T-helper 1 cell treated with Interleukin-12 subunit alpha and Interleukin-12 subunit beta and Interleukin-4 antibody, amounts not matched to agents 30 ng/mL and 1 ng/mL, for 36 hours (primary cell): ENCODE measurements at regions not wholly inside any gene's neighbourhood (a gene's known extent, or its start where the extent isn't known, plus 50 kb on each side); places are given as distances from the start of the nearest gene placed in this dataset.

ENCODE experiments used
- intact Hi-C: fragments of 100-400 bp; cut with micrococcal nuclease; formaldehyde crosslinking; loops from one replicate; pipeline ENCODE4 v1.15.1; 2024

DNA sequence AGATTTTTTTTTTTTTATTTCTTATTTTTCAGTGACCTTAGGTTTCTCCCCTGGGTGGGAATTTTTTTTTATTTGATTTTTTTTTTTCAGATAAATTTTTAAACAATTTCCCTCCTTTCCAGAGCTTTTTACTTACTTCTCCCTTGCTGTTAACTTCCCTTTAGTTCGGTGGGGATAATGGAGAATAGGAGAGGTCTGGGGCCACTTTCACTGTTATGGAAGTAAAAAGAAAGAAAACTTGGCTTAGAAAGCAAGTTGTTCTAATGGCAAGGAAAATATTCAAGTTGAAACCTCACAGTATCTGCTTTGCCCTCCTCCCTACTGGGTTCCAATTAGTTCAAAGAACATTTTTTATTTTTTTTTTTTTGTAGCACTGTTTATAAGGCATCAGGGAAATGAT is 537.1 kb upstream of the NXPH2 start:
- intact Hi-C loops: no loop called here

DNA sequence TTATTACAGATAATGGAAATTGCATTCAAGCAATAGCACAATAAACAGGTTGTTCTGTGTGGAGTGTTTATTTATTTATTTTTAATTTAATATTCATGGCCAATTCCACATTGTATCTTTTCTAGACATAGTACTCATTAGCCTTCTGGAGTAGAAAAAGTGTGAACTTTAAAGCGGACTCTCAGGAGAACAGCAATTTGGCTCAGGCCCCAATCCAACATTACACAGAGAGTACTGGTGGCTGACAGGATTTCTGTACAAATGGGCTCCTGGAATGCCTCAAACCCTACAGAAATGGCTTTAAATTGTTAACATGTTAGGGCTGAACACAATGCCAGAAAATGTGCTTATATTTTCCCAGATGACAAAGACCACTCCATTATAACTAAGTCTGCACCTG is 533.9 kb upstream of the NXPH2 start:
- intact Hi-C loops: no loop called here

DNA sequence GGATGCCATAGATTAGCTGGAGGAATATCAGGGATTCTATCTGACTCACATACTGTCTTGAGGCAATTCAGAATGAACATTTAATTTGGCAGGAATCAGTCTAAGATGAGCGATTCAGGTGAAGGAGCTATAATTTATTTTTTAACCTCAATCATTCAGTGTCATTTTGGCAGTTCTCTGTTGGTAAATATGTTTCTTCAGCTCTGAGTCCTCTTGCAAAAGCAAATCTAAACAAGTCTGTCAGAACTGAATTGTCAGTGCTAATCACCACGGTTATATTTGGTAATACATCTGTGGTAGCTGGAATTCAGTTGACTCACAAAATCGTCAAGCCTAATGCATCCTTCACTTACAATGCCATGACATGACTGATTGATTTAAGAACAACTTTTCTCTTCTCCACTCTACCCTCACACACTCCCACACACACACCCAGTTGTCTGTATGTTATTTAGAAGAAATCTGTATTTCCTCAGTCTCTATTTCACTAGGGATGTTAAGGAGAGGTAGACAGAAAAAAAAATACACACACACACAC is 516.6 kb upstream of the NXPH2 start:
- intact Hi-C loops: no loop called here

DNA sequence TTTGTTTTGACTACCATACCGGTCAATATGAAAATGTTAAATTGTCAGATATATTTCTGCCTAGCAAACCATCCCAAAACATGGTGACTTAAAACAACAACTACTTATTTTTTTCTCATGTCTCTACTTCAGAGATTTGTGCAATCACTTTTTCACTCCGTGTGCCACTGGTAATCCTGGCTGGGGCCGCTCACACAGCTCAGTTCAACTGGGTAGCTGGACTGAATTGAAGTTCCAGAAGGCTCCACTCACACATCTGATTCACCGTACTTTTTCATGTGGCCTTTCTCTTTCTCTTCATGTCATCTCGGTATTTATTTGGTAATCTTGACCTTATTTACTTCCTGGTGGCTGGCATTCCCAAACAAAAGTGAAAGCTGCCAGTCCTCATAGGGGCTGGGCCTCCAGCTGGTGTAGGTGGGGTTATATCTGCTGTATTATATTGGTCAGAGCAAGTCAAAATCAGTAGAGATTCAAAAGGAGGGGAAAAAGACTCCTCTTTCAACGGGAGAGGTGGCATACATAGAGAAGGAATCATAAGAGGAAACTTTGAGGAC is 513.9 kb upstream of the NXPH2 start:
- intact Hi-C loops: no loop called here

DNA sequence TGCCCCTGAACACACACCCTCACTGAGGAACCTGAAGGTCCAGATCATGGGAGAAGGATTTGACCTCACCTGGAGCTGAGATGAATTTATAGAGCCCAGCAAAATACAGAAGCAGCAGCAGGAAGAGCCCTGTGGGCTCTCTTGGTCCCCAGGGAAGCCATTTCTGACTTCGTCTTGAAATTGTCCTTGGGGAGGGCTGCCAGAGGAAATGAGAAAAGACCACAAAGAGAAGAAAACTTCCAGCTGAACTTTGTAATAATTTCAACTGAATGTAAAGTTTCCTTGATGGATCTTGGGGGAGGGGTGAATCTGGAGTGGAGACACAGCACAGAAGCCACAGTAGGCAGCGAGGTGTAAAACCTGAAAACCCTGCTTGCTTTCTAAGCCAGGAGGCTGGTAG is 500.9 kb upstream of the NXPH2 start:
- intact Hi-C loops: no loop called here

DNA sequence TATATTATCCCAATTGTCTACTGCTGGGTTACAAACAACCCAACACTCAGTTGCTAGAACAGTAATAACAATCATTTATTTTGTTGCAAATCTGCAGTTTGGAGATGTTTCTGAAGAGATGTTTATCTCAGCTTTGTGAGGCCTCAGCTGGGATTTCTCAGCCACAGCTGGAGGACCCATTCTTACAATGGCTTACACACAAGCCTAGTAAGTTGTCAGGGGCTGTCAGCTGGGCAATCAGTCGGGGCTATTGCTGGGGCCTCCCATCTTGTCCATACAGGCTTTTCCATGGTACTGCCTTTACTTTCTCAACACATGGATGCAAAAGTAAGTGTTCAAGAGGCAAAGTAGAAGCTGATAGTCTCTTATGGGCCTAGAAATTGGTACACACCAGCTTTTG is 491.7 kb upstream of the NXPH2 start:
- intact Hi-C loops: no loop called here

DNA sequence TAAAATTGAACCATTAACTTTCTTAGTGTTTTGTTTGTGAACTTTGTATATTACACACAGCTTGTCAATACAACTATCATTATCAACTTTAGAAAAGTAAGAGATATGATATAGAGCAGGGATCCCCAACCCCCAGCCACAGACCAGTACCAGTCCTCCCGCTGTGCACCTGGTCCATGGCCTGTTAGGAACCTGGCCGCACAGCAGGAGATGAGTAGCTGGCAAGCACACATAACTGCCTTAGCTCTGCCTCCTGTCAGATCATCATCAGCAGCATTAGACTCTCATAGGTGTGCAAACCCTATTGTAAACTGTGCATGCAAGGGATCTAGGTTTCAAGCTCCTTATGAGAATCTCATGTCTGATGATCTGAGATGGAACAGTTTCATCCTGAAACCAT is 491.0 kb upstream of the NXPH2 start:
- intact Hi-C loops: no loop called here

DNA sequence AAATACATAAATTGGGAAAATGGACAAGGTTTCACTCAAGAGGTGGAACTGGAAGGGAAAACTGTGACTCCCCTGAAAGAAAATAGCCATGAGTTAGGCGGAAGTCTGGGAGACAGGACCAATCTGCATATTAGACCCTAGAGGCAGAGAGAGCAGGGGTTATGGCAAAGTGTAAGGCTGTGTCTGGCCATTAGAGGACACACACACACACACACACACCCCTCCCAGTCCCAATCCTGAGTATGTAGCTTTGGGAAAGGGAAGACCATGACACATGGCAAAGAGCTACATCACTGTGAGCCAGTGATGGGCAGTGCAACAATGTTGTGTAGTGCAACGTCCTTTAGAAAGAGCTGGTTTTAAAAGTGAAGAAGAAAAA is 479.9 kb upstream of the NXPH2 start:
- intact Hi-C loops: no loop called here

DNA sequence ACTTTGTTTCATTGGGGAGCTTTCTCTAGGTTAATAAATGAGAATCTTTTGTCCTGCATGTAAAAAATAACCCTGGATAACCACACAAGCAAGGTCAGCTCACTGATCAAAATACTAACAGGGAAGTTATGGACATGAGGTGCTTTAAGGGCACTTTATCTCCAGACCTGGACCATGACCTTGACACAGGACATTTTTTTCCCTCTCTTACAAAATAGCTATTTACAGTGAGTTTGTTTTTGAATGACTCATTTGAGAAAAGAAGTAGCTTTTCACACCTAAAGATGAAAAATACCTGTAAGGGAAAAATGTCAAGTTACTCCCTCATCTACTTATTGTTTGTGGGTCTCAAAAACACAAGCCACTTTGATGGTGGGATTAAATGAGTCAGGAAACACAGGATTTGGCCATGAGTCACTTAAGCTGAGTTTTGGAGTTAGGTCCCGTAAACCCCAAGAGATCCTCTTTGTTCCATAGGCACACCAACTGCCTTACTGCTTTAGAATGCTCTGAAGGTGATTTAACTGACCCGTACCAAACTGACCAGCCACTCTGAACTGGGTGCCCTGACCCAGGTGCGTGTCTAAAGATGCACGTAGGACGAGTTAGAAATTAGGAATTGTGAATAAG is 479.3 kb upstream of the NXPH2 start:
- intact Hi-C loops: no loop called here

DNA sequence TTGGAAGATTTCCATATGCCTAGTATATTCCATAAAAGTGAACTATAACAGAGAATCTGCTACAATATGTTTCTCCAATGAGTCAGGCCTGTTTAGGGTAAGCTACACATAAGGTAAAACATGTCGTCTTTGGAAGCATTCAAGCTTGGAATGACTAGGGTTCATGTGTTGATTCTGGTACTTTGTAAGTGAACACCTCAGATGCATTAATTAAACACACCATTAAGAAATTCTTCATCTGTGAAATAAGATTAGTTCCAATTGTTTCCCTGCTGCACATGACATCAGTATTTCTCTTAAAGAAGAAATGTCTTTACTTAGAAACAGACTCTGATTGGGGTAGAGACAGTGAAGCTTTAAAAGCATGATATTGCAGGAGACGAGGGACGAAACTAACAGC is 461.1 kb upstream of the NXPH2 start:
- intact Hi-C loops: no loop called here

DNA sequence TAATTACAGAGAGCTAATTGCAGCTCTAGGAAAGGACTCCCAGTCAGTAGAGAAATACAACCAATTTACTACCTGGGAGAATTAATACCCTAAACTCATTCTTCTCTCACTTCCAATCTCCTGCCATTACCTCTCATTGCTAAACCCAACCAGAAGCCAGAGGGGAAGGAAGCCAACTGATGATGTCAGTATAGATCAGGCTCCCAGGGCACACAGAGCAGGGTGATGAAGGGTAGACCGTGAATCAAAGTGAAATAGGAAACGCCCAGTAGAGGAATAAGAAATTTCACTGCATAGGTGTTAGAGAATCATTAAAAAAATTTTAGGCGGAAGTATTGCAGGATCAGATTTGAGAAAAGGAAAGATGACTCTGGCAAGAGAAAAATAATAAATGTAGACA is 456.8 kb upstream of the NXPH2 start:
- intact Hi-C loops: no loop called here

DNA sequence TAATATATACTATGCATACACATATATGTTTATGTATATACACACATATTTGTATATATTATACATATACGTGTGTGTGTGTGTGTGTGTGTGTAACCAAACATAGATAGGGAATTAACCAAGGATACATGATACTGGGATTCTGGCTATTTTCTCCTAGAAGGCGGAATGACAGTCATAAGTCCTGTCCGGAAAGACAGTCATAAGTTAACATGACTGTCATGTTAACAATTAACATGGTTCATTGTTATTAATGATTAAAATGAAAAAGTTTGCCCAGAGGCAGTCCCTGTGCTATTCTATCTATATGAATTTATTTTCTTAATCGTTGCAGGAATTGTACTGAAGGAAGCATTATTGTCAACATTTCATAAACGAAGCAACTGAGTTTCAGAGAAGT is 450.7 kb upstream of the NXPH2 start:
- intact Hi-C loops: no loop called here

DNA sequence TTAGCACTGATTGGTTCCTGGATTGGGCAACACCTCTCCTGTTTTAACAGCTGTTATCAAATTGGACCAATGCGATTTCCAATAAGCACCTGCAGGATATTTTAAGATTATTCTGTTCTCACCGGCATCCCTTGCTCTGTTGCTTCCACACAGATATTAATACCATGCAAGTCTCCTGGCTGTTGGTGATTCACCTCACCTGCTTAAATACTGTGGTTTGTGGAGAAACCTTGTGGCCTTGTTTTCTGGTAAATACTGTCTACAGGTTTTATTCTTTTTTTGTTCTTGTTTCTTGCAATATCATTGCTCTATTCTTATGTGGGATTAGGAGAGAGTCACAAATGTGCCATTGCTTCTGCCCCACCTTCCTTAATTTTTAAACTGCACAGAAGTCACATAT is 448.1 kb upstream of the NXPH2 start:
- intact Hi-C loops: no loop called here

DNA sequence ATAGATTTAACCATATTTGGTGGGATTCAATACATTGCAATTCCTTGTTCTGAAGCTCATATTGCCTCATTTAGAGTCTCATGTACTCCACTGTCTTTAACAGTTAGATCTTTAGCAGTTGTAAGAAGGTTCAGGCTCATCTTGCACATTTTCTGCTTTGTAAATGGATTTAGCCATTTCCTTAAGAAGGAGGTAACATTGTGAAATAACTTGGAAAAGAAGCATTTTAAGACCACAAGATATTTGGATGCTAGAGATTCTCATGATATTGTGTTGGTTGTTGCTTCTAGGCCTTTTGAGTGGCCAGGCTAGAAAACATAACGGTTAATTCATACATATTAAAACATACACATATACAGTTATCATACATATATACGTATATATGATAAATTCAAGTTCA is 445.8 kb upstream of the NXPH2 start:
- intact Hi-C loops: no loop called here

DNA sequence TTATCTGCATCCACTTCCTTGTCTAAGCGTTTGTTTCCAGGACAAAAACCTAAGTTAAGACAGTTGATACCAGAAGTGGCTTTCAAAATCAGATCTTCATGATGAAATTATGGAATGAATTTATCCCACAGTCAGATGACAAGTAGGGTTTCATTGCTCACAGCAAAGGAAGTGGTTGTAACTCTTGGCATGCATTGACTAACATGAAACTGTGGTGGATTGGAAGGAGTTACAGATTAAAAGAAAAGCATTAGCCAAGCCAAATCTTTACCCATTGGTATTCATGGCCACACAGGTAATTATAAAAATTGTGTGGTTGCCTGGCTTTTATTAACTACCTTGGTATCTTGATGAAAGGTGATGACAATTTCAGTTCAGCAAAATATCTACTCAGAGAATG is 438.0 kb upstream of the NXPH2 start:
- intact Hi-C loops: no loop called here

DNA sequence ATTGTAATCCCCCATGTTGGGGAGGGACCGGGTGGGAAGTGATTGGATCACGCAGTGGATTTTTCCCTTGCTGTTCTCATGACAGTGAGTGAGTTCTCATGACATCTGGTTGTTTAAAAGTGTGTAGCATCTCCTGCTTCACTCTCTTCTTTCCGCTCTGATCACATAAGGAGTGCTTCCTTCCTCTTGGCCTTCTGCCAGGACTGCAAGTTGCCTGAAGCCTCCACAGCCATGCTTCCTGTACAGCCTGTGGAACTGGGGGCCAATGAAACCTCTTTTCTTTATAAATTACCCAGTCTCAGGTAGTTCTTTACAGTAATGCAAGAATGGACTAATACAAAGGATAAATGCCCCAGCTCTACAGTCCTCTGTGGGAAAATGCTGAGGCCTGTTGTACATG is 437.5 kb upstream of the NXPH2 start:
- intact Hi-C loops: no loop called here

DNA sequence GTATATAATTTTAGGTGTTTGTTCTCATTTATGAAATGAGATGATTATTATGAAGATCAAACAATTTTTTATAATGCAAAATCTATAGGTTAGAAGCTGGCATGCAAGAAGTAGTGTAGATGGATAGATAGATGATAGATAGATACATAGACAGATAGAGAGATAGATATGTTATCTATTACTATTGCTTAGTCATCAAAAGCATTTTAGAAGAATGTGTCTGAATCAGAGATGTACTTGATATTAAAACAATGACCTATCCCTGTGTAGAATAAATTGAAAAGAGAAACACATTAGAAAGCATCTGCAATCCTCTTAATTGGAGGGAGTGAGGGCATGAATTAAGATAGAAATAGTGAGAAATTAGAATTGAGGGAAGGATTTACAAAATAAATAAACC is 436.2 kb upstream of the NXPH2 start:
- intact Hi-C loops: no loop called here

DNA sequence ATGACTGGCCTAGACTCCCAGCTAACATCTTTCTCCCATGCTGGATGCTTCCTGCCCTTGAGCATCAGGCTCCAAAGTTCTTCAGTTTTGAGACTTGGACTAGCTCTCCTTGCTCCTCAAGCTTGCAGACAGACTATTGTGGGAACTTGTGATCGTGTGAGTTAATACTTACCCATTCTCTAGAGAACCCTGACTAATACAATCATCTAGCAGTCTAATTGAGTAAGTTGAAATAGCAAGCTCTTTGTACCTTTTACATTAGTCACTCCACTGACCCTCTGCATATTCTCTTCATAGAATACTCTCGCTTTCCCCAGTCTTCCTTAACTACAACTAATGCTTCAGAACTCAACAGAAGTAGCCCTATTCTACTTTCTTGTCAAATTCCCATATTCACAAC is 434.6 kb upstream of the NXPH2 start:
- intact Hi-C loops: no loop called here

DNA sequence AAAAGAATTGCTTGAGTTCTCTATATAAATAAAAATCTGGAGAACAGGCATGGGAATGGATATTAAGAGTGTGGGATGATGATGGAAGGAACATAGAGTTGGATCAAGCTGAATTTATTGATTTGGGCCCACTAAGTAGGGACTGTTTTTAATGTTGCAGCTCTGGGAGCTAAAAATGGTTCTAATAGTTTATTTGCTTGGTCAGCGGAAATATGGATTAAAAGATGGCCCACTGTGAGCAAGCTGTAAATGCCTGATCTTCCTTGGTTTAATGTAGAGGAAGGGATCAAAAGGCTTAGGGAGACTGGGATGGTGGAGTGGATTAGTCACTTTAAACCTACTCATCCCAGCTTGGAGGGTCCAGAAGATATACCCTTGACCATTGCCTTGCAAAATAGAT is 429.4 kb upstream of the NXPH2 start:
- intact Hi-C loops: no loop called here

DNA sequence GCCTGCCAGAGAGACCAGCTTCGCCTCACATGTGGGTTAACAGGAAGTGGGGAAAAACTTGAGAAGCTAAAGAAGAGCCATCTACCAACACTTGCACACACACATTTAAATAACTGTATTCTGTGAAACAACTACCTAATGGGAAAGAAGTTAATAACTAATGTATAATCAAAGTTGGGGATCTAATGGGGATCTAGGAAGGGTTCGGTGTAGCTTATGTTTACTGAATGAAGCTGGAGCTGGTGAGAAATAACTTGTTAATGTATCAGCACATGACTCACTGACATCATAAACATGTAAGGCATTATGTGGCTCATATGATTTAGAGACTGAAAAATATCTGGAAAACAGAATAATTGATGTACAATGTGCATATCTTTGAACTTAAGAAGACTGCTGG is 421.3 kb upstream of the NXPH2 start:
- intact Hi-C loops: no loop called here

DNA sequence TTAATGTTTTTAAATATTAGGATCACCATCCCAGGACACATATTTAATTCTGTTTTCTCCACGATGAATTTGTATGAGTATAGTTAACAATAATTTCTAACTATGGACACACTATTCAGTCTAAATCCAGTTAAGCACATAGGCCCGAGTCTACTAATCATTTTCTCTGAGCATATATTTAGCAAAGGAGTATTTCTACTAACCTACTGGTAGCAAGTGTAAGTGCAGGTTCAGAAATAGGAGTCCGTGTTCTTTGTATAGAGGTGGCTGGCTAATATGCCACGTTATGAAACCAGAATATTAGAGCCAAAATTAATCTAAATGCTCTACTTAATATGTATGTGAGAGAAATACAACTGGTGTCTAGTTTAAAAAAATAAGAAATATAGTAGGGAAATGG is 416.6 kb upstream of the NXPH2 start:
- intact Hi-C loops: no loop called here

DNA sequence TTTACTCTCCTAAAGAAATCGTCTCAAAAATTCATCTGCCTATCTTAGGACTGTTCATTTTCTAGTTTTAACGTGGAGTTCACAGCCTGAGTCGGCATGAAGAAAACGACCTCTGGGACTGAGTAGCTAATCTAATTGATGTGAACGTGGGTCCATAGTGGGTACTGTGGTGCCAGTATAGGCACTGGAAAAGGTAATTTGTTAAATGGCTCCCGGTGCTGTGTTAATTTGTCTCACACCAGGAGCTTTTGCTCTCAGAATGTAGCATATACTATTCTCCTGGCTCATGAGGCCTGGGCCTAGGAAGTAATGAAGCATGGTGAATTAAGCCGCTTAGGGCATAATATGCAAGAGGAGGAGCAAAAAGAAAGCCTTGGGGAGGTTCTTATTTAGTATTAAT is 414.4 kb upstream of the NXPH2 start:
- intact Hi-C loops: no loop called here

DNA sequence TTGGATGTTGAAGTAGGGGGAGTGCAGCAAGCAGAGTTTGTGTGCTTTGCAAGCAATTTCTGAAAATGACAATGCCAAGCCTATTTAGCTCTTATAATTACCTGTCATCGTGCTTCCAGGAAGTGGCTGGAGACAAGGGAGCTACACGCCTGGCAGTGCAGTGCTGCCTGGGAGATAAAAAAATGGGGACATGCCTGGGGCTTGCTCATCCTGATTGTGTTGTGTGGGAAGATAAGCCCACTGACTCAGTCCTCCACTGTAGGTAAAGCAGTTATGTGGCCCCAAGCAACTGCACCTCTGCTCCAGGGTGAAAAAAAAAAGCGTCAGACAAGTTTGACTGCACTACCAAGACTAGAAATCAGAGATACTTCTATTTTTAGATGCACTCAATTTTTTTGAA is 396.9 kb upstream of the NXPH2 start:
- intact Hi-C loops: no loop called here

DNA sequence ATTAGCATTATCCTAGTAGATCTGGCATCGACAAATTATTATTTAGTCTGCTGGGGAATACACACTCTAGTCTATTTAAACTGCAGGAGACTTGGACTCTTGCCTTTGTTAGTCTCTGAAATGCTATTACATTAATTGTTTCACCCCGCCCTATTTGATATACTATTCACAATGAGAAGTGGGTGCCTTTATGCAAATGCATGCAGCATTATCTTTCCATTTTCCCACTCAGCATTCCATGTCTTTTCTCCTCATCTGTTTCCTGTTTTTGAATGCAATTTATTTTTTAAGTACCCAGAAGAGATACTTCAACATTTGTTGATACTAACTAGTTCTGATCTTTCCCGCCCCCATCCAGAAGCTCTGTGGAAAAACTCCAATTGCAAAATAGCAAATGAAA is 395.3 kb upstream of the NXPH2 start:
- intact Hi-C loops: no loop called here
